ENCODE measurements at regions not wholly inside any gene's neighbourhood (a gene's known extent, or its start where the extent isn't known, plus 50 kb on each side); places are given as distances from the start of the nearest gene placed in this dataset.
A peak's percentile ranks its signal among the peaks of the same experiment; 100 is the strongest.

DNA sequence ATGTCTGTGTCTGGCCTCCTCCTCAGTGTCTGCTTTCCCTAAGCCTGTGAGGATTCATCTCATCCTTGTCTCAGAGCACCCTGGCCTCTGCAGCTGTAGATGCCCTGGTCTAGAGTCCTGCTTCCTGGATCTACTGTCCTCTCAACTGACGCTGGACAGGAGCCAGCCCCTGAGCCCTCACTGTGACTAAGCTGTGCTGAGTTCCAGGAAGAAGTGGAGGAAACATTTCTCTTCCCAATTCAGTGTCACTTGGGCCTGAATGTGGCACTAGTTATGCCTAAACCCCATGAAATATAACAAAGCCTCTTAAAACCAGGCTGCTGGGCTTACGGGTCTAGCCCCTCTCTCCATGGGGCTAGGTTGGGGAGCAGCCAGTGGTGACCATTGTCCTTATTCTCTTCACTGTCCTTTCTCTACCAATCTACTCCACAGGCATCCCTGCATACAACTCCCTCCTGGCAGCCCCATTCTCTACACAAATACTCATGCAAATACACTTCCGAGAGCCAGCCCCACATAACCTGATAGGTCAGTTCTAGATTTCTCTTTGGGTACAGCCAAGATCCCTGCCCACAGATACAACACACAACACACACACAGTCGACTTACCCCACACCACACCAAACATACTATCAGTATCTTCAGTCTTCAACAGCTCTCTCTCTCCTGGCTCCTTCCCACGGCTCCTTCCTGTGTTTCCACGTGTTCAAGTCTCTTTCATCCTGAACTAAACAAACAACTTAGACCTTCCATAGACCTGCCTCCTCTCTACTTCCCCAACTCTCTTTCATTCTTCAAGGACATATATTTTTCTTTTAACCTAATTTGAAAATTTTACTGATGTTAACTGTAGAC lies 220.8 kb downstream of the SNX18 start:
- peak overlapping the region in 1 of 2 experiments; percentile 30 for H3K27ac ChIP-seq (ENCODE audit: insufficient read depth in 1 of 2, low read depth in 1 of 2, low read length in 2 of 2, poor library complexity in 1 of 2, severe bottlenecking in 2 of 2)
- CTCF ChIA-PET = interaction anchor here (1.0 kb wide), 1 partner anchor 14 kb away, joined by 4 read pairs; no protein-coding TSS in a partner anchor
- DNase-seq = peak in 2 of 3 donors; percentile 14 to 22

DNA sequence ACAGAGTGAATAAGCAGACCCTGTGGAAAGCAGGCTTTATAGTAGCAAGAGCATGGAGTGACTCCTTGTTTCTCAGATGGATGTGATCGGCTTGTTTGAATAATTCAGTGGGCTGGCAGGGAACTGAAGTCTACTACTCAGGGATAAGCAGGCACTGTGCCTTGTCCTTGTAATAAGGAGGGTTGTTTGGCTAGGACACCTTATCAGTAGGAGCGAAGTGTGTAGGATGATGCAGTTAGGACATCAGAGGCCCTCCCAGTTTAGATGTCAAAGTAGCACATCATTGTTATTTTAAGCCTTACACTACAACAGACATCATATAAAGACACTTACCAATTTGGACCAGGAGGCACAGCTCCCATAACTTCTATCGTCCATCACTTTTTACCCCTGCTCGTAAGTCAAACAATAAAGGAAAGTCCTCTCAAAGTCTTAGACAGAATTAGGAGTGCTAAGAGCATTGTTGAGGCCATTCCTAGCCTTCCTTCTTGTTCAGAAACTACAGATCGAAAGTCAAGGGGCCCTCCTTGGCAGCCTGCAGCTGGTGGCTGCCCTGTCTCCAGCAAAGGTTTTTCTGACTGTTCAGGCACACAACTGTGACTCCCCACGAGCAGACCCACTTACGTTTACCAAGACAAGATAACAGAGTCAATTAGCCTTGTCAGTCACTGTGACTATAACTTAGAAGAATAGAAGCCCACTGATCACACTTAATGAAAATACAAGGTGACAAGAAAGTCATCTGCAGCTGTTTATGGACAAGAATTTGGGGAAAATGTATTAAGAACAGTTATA lies 218.6 kb downstream of the SNX18 start:
- Histone ChIP-seq H3K27me3 (replicated peaks in 2 of 5; ENCODE audit: control insufficient read depth in 4 of 5, insufficient read depth in 5 of 5, low read length in 4 of 5) (no peaks in the 10 kb centered on the region), H3K36me3 (ENCODE audit: control insufficient read depth in 4 of 4, insufficient read depth in 4 of 4, low read length in 3 of 4) (no peaks in the 10 kb centered on the region), H3K27ac (ENCODE audit: insufficient read depth in 1 of 2, low read depth in 1 of 2, low read length in 2 of 2, poor library complexity in 1 of 2, severe bottlenecking in 2 of 2) (no peak overlapping the region), H3K9me3 (ENCODE audit: control extremely low read depth in 1 of 5, control insufficient read depth in 4 of 5, insufficient read depth in 2 of 5, low read depth in 1 of 5, low read length in 4 of 5) (no peaks in the 10 kb centered on the region), H3K4me1 (ENCODE audit: control extremely low read depth in 1 of 4, control insufficient read depth in 4 of 4, insufficient read depth in 4 of 4, low read length in 3 of 4) (peaks cover 0 to 8% (median 7%) of the 10 kb centered on the region in 4 experiments), H3K4me3 (ENCODE audit: control insufficient read depth in 1 of 7, extremely low read depth in 1 of 7, insufficient read depth in 4 of 7, low read depth in 2 of 7, low read length in 6 of 7) (no peak overlapping the region)
- ChIA-PET CTCF (no interaction called here), POLR2A (no interaction called here)
- DNase-seq = no peak
- 100% methylated on average over 4 of the region's 7 CpGs for WGBS (ENCODE audit: insufficient coverage)

More for the DNA sequence above, 220.8 kb downstream of the SNX18 start:
- 67% methylated on average over 6 of the region's 6 CpGs for WGBS (ENCODE audit: insufficient coverage)
- H3K4me1 ChIP-seq (ENCODE audit: control extremely low read depth in 1 of 4, control insufficient read depth in 4 of 4, insufficient read depth in 4 of 4, low read length in 3 of 4) = peaks cover 0 to 11% (median 8%) of the 10 kb centered on the region in 4 experiments
- no peaks in the 10 kb centered on the region for H3K9me3 ChIP-seq (ENCODE audit: control extremely low read depth in 1 of 5, control insufficient read depth in 4 of 5, insufficient read depth in 2 of 5, low read depth in 1 of 5, low read length in 4 of 5)
- POLR2A ChIA-PET = no interaction called here
- no peak overlapping the region for H3K4me3 ChIP-seq (ENCODE audit: control insufficient read depth in 1 of 7, extremely low read depth in 1 of 7, insufficient read depth in 4 of 7, low read depth in 2 of 7, low read length in 6 of 7)
- H3K27me3 ChIP-seq (replicated peaks in 2 of 5; ENCODE audit: control insufficient read depth in 4 of 5, insufficient read depth in 5 of 5, low read length in 4 of 5) = no peaks in the 10 kb centered on the region
- no peaks in the 10 kb centered on the region for H3K36me3 ChIP-seq (ENCODE audit: control insufficient read depth in 4 of 4, insufficient read depth in 4 of 4, low read length in 3 of 4)

DNA sequence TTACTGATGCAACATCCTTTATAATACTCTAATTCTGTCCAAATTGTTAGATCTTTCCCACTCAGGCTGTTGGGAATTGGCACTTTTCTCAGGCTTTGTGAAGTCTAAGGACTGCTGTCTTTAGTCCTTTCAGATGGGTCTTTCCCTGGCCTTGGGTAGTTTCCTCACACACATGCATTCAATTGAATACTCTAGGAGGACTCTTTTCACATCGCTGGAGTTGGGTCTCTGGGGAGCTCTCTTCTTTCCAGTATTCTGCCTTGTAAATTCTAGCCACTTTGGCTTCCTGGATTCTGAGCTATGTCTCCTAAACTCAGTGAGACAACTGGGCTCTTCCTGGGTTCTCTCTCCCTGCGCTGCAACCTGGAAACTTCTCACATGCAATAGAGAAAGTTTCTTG lies 215.5 kb downstream of the SNX18 start:
- 100% methylated on average over 1 of the region's 2 CpGs for WGBS (ENCODE audit: insufficient coverage)
- no peaks in the 10 kb centered on the region for H3K9me3 ChIP-seq (ENCODE audit: control extremely low read depth in 1 of 5, control insufficient read depth in 4 of 5, insufficient read depth in 2 of 5, low read depth in 1 of 5, low read length in 4 of 5)

DNA sequence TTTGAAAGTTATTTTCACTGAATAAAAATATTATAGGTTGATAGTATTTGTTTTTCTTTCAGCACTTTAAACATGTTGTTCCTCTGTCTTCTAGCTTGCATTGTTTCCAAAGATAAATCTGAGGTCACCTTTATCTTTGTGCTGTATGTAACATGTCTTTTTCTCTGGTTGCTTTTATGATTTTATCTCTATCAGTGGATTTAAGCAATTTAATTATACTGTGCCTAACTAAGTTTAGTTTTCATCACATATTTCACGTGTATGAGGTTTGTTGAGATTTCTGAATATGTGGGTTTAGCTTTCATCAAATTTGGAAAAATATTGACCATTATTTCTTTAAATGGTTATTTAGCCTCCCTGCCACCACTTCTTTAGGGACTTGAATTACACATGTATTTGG lies 214.5 kb downstream of the SNX18 start:
- H3K9me3 ChIP-seq (ENCODE audit: control extremely low read depth in 1 of 5, control insufficient read depth in 4 of 5, insufficient read depth in 2 of 5, low read depth in 1 of 5, low read length in 4 of 5) = no peaks in the 10 kb centered on the region
- no peak for DNase-seq
- WGBS (ENCODE audit: insufficient coverage) = no CpG with 5 or more reads among the region's 1 CpG
- H3K4me1 ChIP-seq (ENCODE audit: control extremely low read depth in 1 of 4, control insufficient read depth in 4 of 4, insufficient read depth in 4 of 4, low read length in 3 of 4) = peaks cover 0 to 6% (median 3%) of the 10 kb centered on the region in 4 experiments
- H3K27me3 ChIP-seq (replicated peaks in 2 of 5; ENCODE audit: control insufficient read depth in 4 of 5, insufficient read depth in 5 of 5, low read length in 4 of 5) = no peaks in the 10 kb centered on the region
- H3K27ac ChIP-seq (ENCODE audit: insufficient read depth in 1 of 2, low read depth in 1 of 2, low read length in 2 of 2, poor library complexity in 1 of 2, severe bottlenecking in 2 of 2) = no peak overlapping the region
- ChIA-PET POLR2A (no interaction called here), CTCF (interaction anchor here (2.3 kb wide), 1 partner anchor 10 kb away, joined by 6 read pairs; no protein-coding TSS in a partner anchor)
- H3K36me3 ChIP-seq (ENCODE audit: control insufficient read depth in 4 of 4, insufficient read depth in 4 of 4, low read length in 3 of 4) = no peaks in the 10 kb centered on the region
- no peak overlapping the region for H3K4me3 ChIP-seq (ENCODE audit: control insufficient read depth in 1 of 7, extremely low read depth in 1 of 7, insufficient read depth in 4 of 7, low read depth in 2 of 7, low read length in 6 of 7)

More for the DNA sequence above, 215.5 kb downstream of the SNX18 start:
- Histone ChIP-seq H3K4me3 (ENCODE audit: control insufficient read depth in 1 of 7, extremely low read depth in 1 of 7, insufficient read depth in 4 of 7, low read depth in 2 of 7, low read length in 6 of 7) (no peak overlapping the region), H3K36me3 (ENCODE audit: control insufficient read depth in 4 of 4, insufficient read depth in 4 of 4, low read length in 3 of 4) (no peaks in the 10 kb centered on the region), H3K27ac (ENCODE audit: insufficient read depth in 1 of 2, low read depth in 1 of 2, low read length in 2 of 2, poor library complexity in 1 of 2, severe bottlenecking in 2 of 2) (no peak overlapping the region), H3K27me3 (replicated peaks in 2 of 5; ENCODE audit: control insufficient read depth in 4 of 5, insufficient read depth in 5 of 5, low read length in 4 of 5) (no peaks in the 10 kb centered on the region), H3K4me1 (ENCODE audit: control extremely low read depth in 1 of 4, control insufficient read depth in 4 of 4, insufficient read depth in 4 of 4, low read length in 3 of 4) (peaks cover 2 to 6% (median 4%) of the 10 kb centered on the region in 4 experiments)
- ChIA-PET CTCF (interaction anchor here (0.9 to 2.3 kb wide), 4 partner anchors 8 to 27 kb away, joined by 3 to 6 read pairs (median 4); no protein-coding TSS in a partner anchor), POLR2A (no interaction called here)
- no peak for DNase-seq

DNA sequence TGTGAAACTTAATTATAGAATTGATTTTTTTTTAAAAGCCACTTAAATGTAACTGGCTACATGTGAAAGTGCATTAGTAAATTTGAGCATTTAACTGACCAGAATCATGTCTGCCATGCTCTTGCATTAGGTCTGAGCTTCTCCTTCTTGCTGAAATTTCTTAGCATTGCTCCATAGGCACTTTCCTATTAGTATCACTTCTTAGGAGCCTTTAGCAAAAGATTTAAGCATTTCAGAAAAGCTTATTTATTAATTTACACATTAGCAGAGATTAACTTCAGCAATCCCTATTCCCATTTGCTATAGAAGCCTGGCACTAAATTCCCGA lies 211.0 kb downstream of the SNX18 start:
- Histone ChIP-seq H3K4me1 (ENCODE audit: control extremely low read depth in 1 of 4, control insufficient read depth in 4 of 4, insufficient read depth in 4 of 4, low read length in 3 of 4) (peaks cover 0 to 6% (median 3%) of the 10 kb centered on the region in 4 experiments), H3K36me3 (ENCODE audit: control insufficient read depth in 4 of 4, insufficient read depth in 4 of 4, low read length in 3 of 4) (no peaks in the 10 kb centered on the region), H3K4me3 (ENCODE audit: control insufficient read depth in 1 of 7, extremely low read depth in 1 of 7, insufficient read depth in 4 of 7, low read depth in 2 of 7, low read length in 6 of 7) (no peak overlapping the region), H3K27me3 (replicated peaks in 2 of 5; ENCODE audit: control insufficient read depth in 4 of 5, insufficient read depth in 5 of 5, low read length in 4 of 5) (no peaks in the 10 kb centered on the region), H3K9me3 (ENCODE audit: control extremely low read depth in 1 of 5, control insufficient read depth in 4 of 5, insufficient read depth in 2 of 5, low read depth in 1 of 5, low read length in 4 of 5) (no peaks in the 10 kb centered on the region), H3K27ac (ENCODE audit: insufficient read depth in 1 of 2, low read depth in 1 of 2, low read length in 2 of 2, poor library complexity in 1 of 2, severe bottlenecking in 2 of 2) (no peak overlapping the region)
- no CpG with 5 or more reads among the region's 1 CpG for WGBS (ENCODE audit: insufficient coverage)
- CTCF ChIA-PET = interaction anchor here (0.7 to 0.8 kb wide), 2 partner anchors 12 to 29 kb away, joined by 3 read pairs; no protein-coding TSS in a partner anchor
- no peak for DNase-seq
- POLR2A ChIA-PET = no interaction called here

DNA sequence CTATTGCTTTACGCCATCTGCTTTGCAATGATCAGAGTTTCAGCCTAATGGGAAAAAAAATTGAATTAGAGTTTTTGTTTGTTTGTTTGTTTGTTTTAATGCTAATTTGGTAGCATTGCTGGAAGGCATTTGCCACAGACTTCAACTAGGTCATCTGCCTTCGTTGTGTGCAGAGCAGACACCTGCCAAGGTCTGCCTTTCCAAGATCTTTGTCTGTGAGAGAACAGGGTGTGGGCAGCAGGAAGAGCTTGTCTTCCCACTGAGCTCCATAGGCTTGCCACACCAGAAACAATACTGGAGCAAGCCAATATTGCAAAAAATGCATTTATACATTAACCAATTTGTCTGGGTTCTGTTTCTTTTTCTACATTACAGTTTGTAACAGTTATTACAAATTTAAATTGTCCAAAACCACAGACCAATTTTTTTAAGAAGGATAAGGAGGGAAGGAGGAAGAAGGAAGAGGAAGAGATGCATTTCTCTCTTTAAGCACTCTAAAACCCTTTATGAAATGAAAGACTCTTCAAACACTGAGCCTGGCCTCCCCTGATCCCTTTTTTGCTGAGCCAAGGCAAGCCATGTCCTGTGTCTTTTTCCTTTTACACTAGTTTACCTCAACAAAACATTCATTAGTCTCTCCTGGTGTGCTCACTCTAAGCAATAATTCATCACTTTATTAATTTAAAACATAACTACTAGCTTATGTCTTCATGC lies 210.5 kb downstream of the SNX18 start:
- H3K27me3 ChIP-seq (replicated peaks in 2 of 5; ENCODE audit: control insufficient read depth in 4 of 5, insufficient read depth in 5 of 5, low read length in 4 of 5) = no peaks in the 10 kb centered on the region
- H3K4me1 ChIP-seq (ENCODE audit: control extremely low read depth in 1 of 4, control insufficient read depth in 4 of 4, insufficient read depth in 4 of 4, low read length in 3 of 4) = peaks cover 0 to 6% (median 3%) of the 10 kb centered on the region in 4 experiments
- H3K36me3 ChIP-seq (ENCODE audit: control insufficient read depth in 4 of 4, insufficient read depth in 4 of 4, low read length in 3 of 4) = no peaks in the 10 kb centered on the region
- no peak overlapping the region for H3K27ac ChIP-seq (ENCODE audit: insufficient read depth in 1 of 2, low read depth in 1 of 2, low read length in 2 of 2, poor library complexity in 1 of 2, severe bottlenecking in 2 of 2)
- DNase-seq = no peak
- no peaks in the 10 kb centered on the region for H3K9me3 ChIP-seq (ENCODE audit: control extremely low read depth in 1 of 5, control insufficient read depth in 4 of 5, insufficient read depth in 2 of 5, low read depth in 1 of 5, low read length in 4 of 5)
- ChIA-PET CTCF (interaction anchor here (0.7 to 0.8 kb wide), 2 partner anchors 13 to 29 kb away, joined by 3 read pairs; no protein-coding TSS in a partner anchor), POLR2A (no interaction called here)
- H3K4me3 ChIP-seq (ENCODE audit: control insufficient read depth in 1 of 7, extremely low read depth in 1 of 7, insufficient read depth in 4 of 7, low read depth in 2 of 7, low read length in 6 of 7) = no peak overlapping the region
- 57% methylated on average over 1 of the region's 2 CpGs for WGBS (ENCODE audit: insufficient coverage)
